RPMI7951 (cell line): ENCODE measurements at regions not wholly inside any gene's neighbourhood (a gene's known extent, or its start where the extent isn't known, plus 50 kb on each side); places are given as distances from the start of the nearest gene placed in this dataset.

ENCODE experiments used
- DNase-seq: peaks from one replicate; pipeline ENCODE4 v3.0.0-alpha.2; 2012; ENCODE audit warnings: low read depth

- no peak for DNase-seq
Measured at GRCh38 chr2:2570871-2571270, 239.8 kb upstream of the MYT1L start.

GRCh38 chr2:2570360-2570759 lies 239.3 kb upstream of the MYT1L start:
- DNase-seq: no peak

DNA sequence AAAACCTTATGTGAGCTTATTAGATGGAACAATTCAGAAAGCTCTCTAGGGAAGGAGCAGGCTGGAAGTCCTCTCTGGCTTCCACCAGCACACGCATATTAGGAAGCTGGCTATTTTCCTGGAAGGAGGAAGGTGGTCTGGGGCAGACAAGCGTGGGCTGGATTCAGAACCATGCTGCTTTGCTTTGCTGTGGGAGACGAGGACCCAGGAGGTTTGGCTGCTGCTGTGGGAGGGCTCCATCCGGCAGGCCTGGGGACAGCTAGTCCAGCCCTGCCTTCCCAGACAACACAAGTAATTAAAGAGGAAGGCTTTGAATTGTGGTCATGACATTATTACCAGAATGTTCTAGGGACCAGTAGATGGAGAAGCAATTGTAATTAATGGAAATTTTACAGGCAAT lies 238.8 kb upstream of the MYT1L start:
- DNase-seq: no peak

DNA sequence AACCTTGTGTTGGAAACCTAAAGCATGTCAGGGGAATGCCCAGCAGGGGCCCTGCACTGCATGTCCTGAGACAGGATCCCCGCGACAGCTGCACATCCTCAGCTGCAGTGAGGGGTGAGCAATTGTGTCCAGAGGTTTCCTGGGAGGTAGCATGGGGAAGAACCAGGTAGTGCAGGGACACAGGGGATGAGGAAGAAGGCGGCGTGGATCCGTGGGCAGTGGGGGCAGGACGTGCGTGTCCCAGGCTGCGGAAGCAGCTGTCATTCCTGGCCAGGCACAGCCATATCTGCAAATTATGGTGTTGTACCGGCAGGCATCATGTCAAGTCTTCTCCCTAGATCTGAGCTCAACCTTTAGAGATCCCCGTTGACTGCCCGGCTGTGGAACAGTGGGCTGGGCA lies 238.2 kb upstream of the MYT1L start:
- DNase-seq: no peak

- DNase-seq: no peak
Measured at GRCh38 chr2:2568411-2568810, 237.3 kb upstream of the MYT1L start.

DNA sequence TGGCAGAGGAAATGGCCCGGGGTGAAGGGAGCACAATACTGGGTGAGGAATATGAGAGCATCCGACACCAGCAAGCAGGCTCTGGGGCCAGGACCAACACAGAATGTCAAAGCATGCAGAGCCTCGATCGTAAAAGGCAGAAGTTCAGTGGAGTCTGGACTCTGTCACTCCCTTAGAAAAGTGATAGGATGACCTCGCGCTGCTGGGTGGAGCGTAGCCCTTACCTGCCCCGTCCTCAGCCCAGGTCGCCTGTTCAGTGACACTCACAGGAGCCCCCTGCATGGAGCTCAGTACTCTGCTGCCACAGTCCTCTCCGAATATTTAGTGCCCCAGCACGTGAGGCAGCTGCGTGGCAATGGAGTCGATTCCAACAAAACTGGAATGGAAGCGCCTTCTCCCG lies 236.7 kb upstream of the MYT1L start:
- DNase-seq: no peak

- no peak for DNase-seq
Measured at GRCh38 chr2:2566396-2567323, 235.6 kb upstream of the MYT1L start.

DNA sequence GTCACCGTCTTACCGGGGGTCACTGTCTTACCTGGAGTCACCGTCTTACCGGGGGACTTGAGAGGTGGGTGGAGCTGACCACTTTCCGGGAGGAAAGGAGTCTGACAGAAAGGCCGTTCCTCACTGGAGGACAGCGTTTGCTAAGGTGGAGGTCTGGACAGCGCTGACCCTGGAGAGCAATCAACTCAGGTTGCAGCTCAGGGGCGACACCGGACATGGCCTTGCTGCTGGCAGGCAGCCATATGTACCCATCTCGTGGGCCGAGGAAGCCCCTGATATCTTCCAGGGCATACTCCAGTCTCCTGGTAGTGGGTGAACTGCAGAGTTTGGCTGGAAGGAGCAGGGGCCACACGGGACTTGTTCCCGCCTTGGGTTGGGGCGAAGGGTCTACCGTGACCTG lies 234.6 kb upstream of the MYT1L start:
- no peak for DNase-seq

DNA sequence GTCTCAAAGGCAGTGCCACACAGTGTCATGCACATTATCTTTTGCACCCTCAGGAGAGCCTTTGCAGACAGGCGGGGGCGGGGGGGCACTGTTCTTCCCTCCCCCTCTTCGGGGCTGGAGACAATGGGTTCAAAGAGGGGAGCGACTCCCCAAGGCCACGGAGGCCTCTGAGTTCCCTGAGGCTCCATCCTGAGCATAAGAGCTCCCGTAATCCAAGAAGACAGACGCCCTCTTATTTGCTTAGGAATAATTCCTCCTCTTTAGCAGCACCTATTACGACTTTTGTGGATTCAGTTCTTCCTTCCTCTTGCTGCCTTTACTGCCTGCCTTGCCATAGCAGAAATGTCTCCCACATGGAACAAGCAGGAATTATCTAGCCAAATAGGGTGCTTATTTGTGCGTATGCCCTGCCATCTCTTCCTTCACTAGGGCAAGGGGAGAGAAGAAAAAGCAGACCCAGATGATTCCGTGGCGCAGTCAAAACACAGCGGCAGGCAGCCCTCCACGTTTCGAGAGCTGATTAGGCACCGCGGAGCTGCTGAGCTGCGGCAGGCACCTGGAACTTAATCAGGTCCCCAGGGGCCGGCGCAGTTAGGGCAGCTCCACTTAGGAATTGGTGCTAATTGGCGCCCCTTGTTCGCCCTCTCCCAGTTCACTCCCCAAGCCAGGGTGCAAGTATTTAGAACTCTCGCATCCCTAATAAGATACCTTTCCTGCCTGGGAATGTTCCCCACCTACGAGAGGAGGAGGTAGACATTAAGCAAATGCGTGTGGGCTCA lies 233.4 kb upstream of the MYT1L start:
- DNase-seq: no peak

DNA sequence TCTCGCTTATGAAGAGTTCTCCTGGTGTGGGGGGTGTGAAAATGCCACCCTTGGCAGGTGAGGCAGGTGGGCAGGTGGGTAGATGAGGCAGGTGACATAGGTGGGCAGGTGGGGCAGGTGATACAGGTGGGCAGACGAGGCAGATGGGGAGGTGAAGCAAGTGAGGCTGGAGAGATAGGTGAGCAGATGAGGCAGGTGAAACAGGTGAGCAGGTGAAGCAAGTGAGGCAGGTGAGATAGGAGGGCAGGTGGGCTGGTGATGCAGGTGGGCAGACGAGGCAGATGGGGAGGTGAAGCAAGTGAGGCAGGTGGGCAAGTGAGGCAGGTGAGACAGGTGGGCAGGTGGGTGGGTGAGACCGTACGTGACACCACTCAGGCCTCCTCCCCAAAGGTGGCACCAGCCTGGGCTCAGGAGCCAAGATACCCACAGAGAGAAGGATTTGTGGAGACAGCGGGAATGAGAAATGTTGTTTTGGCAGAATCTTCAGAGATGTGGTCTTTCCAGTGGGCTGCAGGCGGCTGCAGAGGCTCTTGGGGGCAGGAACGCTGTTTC lies 232.3 kb upstream of the MYT1L start:
- DNase-seq: no peak

DNA sequence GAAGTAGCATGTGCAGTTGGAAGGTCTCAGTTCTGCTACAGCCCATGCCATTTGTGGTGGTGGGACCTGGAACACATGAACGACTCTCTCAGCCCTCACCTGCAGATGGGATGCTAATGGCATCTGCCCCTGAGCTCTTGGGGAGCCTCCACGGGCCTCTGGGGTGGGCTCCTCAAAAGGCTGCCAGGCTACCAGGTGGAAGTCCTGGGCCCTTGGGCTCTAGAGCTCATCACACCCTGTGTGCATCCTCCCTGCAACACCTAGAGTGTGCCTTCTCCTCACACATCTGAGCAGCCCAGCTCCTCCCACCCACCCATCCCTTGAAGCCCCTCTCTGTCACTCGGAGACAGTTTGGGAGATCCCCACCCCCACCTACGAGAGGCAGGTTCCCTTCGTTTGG lies 231.8 kb upstream of the MYT1L start:
- DNase-seq: no peak

GRCh38 chr2:2561346-2562095 lies 230.4 kb upstream of the MYT1L start:
- DNase-seq: no peak

DNA sequence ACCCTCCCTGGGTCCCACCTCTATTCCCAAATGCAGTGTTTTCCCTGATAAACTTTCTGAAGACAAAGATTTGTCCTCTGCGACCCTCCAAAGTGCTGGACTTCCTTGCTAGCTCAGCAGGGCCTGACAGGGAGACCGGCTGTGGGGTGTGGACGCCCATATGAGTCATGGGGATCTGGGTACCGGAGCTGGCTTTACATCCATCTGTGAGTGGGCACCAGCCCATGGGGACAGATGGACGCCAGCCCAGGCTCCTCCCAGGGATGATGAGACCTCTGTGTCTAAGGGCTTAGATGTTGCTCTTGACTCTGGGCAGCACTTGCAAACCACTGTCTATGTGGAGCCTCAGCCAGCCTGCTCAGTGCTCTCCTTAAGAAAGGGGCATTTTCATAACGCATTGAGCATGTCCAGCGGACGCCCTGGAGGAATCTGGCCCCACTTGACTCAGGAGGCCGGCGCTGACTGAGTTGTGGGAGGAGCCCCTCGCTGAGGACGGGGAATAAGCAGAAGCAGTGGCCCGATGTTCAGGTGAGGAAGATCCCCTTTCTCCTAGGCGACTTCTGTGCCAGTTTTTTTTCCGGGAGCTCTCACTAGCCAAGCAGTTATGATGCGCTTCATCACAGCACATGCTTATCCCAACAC lies 229.4 kb upstream of the MYT1L start:
- no peak for DNase-seq

GRCh38 chr2:2558476-2558875 lies 227.4 kb upstream of the MYT1L start:
- no peak for DNase-seq

DNA sequence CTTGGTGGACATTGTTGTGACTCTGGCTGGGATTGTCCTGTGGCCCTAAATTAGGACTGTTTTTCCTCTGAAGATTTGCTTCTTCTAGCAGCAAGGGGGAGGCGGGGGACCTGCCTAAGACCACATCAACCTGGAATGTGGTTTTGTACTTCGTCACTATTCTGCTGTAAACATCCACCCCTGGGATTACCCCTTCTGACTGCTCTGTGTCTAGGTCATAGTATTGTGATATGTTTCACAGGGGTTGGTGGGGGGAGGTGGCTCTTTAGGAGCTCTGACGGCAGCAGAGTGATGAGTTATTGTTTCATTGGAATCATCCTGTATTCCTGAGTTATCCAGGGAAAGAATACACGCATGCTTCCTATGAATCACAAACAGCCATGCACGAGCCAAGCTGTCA lies 226.4 kb upstream of the MYT1L start:
- no peak for DNase-seq

- no peak for DNase-seq
Measured at GRCh38 chr2:2550856-2551255, 219.8 kb upstream of the MYT1L start.

- DNase-seq: no peak
Measured at GRCh38 chr2:2547911-2548310, 216.8 kb upstream of the MYT1L start.

DNA sequence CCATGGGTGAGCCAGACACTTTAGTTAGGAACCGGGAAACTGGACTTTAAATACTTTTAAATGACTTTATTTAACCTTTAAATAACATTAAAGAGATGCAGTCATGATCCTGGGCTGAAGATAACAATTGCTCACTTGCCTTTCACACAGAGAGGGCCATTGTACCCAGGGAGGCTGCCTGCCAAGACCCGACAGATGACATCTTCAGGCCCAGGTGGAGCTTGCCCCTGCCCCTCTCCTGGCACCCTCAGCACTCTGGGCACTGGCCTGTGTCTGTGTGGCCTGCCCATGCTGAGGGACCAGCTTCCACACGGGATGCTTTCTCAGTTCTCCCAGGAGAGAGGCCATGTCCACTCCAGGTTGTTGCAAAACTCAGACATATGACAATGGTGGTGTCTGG lies 216.4 kb upstream of the MYT1L start:
- no peak for DNase-seq

GRCh38 chr2:2546046-2546445 lies 215.0 kb upstream of the MYT1L start:
- DNase-seq: no peak

GRCh38 chr2:2542966-2543611 lies 212.0 kb upstream of the MYT1L start:
- peak; percentile 7 for DNase-seq

DNA sequence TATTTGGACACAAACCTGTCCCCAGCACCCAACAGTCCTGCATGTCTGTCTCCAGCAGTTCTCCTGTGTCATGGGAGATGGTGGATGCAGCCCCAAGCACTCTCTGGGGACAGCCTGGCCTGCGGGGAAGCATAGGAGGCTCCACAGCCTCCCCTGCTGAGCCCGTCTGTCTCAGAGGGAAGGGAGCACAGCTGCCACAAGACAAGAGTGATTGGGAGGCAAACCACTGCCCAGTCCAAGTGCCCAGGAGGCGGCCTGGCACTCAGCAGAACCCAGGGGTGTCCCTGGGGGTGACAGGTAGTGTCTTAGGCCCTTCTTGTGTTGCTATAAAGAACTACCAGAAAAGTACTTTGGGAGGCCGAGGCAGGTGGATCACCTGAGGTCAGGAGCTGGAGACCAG lies 211.2 kb upstream of the MYT1L start:
- no peak for DNase-seq
